Upper lobe of right lung (tissue), 1 donor: ENCODE measurements at regions not wholly inside any gene's neighbourhood (a gene's known extent, or its start where the extent isn't known, plus 50 kb on each side); places are given as distances from the start of the nearest gene placed in this dataset.

Experiments
- ATAC-seq: fragments of 200-7000 bp; cut with Tn5 transposase; one replicate; pipeline ENCODE4 v1.9.1; 2020; ENCODE audit warnings: mild to moderate bottlenecking, moderate library complexity
- DNase-seq: peaks from one replicate; pipeline ENCODE4 v3.0.0-alpha.2; 2020
- H3K27ac ChIP-seq: fragments of 200-600 bp; one replicate; pipeline ENCODE4 v1.8.0; 2022
- H3K27me3 ChIP-seq: fragments of 200-600 bp; one replicate; pipeline ENCODE4 v1.8.0; 2022; ENCODE audit warnings: mild to moderate bottlenecking
- H3K36me3 ChIP-seq: fragments of 200-600 bp; one replicate; pipeline ENCODE4 v1.8.0; 2022
- H3K4me1 ChIP-seq: fragments of 200-600 bp; one replicate; pipeline ENCODE4 v1.8.0; 2022
- H3K4me3 ChIP-seq: fragments of 200-600 bp; one replicate; pipeline ENCODE4 v1.8.0; 2022; ENCODE audit warnings: mild to moderate bottlenecking
- H3K9me3 ChIP-seq: fragments of 200-600 bp; one replicate; pipeline ENCODE4 v1.8.0; 2022
- CTCF ChIP-seq: fragments of 200-600 bp; IDR thresholded peaks from one replicate; pipeline ENCODE4 v1.8.0; 2022; ENCODE audit warnings: antibody characterized with exemption
- intact Hi-C: fragments of 100-400 bp; cut with DNase I; formaldehyde crosslinking; loops from one replicate; pipeline ENCODE4 v1.11.0; 2022
- donor health status: DM: no; HTN: yes; CAD: no; lungs with severe emphysema.

- Histone ChIP-seq H3K4me3 (no peak overlapping the region), H3K9me3 (no peaks in the 10 kb centered on the region), H3K4me1 (no peaks in the 10 kb centered on the region), H3K27me3 (no peaks in the 10 kb centered on the region), H3K27ac (no peak overlapping the region), H3K36me3 (no peaks in the 10 kb centered on the region)
- no peak for ATAC-seq
- no peak for TF ChIP-seq CTCF
- intact Hi-C loops = no loop called here
- no peak for DNase-seq
Observed at GRCh38 chr6:105651969-105652368, 249.1 kb upstream of the PREP start.

- TF ChIP-seq CTCF = no peak
- DNase-seq = no peak
- H3K27ac ChIP-seq = no peak overlapping the region
- H3K4me1 ChIP-seq = peaks cover 5% of the 10 kb centered on the region
- no peaks in the 10 kb centered on the region for H3K27me3 ChIP-seq
- H3K36me3 ChIP-seq = no peaks in the 10 kb centered on the region
- no peaks in the 10 kb centered on the region for H3K9me3 ChIP-seq
- no peak overlapping the region for H3K4me3 ChIP-seq
- intact Hi-C loops = no loop called here
- ATAC-seq = no peak
Observed at GRCh38 chr6:105650347-105650746, 247.5 kb upstream of the PREP start.

DNA sequence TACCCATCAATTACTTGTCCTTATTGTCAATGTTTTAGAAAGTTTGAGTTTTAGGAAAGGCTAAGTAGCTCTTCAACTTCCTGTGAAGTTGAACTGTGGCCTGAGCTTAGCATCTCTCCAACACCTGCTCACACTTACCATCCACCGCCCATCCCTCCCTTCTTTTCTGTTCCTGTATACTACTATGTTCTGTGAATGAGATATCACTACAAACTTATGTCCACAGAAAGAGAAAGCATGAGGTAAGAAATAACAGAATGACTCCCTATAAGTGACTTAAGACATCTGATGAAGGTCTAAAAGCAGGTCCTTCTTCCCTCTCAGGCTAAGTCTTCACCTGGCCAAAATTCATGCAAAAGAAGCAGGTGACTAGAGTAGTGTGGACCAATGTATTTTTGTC lies 246.3 kb upstream of the PREP start:
- no peak for ATAC-seq
- no peak for TF ChIP-seq CTCF
- H3K27ac ChIP-seq = no peak overlapping the region

GRCh38 chr6:105648276-105648675 lies 245.4 kb upstream of the PREP start:
- H3K9me3 ChIP-seq = no peaks in the 10 kb centered on the region
- no peak overlapping the region for H3K27ac ChIP-seq
- TF ChIP-seq CTCF = no peak
- intact Hi-C loops = no loop called here
- no peaks in the 10 kb centered on the region for H3K27me3 ChIP-seq
- H3K4me1 ChIP-seq = peaks cover 13% of the 10 kb centered on the region
- DNase-seq (no peak), ATAC-seq (no peak)
- no peak overlapping the region for H3K4me3 ChIP-seq
- no peaks in the 10 kb centered on the region for H3K36me3 ChIP-seq

More for the DNA sequence above, 246.3 kb upstream of the PREP start:
- Histone ChIP-seq H3K36me3 (no peaks in the 10 kb centered on the region), H3K27me3 (no peaks in the 10 kb centered on the region), H3K9me3 (no peaks in the 10 kb centered on the region), H3K4me3 (no peak overlapping the region), H3K4me1 (peaks cover 13% of the 10 kb centered on the region)
- intact Hi-C loops = no loop called here
- DNase-seq = no peak

GRCh38 chr6:105646391-105646867 lies 243.5 kb upstream of the PREP start:
- Histone ChIP-seq H3K27me3 (no peaks in the 10 kb centered on the region), H3K9me3 (no peaks in the 10 kb centered on the region), H3K27ac (no peak overlapping the region), H3K36me3 (no peaks in the 10 kb centered on the region), H3K4me1 (peaks cover 13% of the 10 kb centered on the region), H3K4me3 (no peak overlapping the region)
- DNase-seq (no peak), ATAC-seq (peak; percentile 71)
- TF ChIP-seq CTCF = no peak
- intact Hi-C loops = no loop called here

DNA sequence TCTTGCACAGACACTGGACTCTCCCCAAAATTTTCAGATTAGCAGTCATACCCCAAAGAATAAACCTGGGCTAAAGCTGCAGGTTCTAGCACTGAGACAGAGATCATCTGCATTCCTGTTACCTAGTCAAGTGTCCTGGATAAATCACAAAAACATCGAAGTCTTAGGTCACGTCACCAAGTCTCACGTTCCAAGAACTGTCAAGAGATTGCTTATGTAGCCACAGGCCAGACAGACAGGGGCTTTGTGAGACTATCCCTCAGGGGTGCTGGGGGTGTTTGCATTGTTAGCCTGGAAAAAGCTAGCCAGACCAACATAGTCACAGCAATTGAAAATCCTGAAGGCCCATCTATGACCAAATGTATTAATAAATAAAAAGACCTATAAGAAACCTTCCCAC lies 243.1 kb upstream of the PREP start:
- intact Hi-C loops = no loop called here
- Histone ChIP-seq H3K36me3 (no peaks in the 10 kb centered on the region), H3K27me3 (no peaks in the 10 kb centered on the region), H3K27ac (peak overlapping the region; percentile 40), H3K4me1 (peaks cover 13% of the 10 kb centered on the region), H3K4me3 (no peak overlapping the region), H3K9me3 (no peaks in the 10 kb centered on the region)
- no peak for TF ChIP-seq CTCF
- no peak for DNase-seq
- no peak for ATAC-seq
